H9 (cell line): ENCODE measurements at regions not wholly inside any gene's neighbourhood (a gene's known extent, or its start where the extent isn't known, plus 50 kb on each side); places are given as distances from the start of the nearest gene placed in this dataset.

ENCODE experiments used
- DNase-seq: peaks from one replicate; pipeline ENCODE4 v3.0.0-alpha.2; 2017
- H2AFZ ChIP-seq: one replicate; pipeline ENCODE4 v1.6.1; 2013; ENCODE audit warnings: mild to moderate bottlenecking, low read length, control low read depth, moderate library complexity
- H2AK5ac ChIP-seq: 2 replicates; pipeline ENCODE4 v1.6.1; 2013; ENCODE audit warnings: low read length, control low read depth, mixed read lengths; ENCODE audit not compliant: insufficient read length
- H2BK120ac ChIP-seq: one replicate; pipeline ENCODE4 v1.6.1; 2013; ENCODE audit warnings: low read depth, mild to moderate bottlenecking, low read length, control low read depth, inconsistent platforms; ENCODE audit not compliant: poor library complexity, severe bottlenecking
- H2BK12ac ChIP-seq: 2 replicates; pipeline ENCODE4 v1.6.1; 2013; ENCODE audit warnings: low read length, control low read depth, mixed read lengths, low read depth; ENCODE audit not compliant: insufficient read length
- H2BK15ac ChIP-seq: 2 replicates; pipeline ENCODE4 v1.6.1; 2013; ENCODE audit warnings: low read depth, low read length, control low read depth
- H2BK20ac ChIP-seq: one replicate; pipeline ENCODE4 v1.6.1; 2013; ENCODE audit warnings: low read depth, mild to moderate bottlenecking, low read length, control low read depth, inconsistent platforms; ENCODE audit not compliant: poor library complexity, severe bottlenecking
- H2BK5ac ChIP-seq: 2 replicates; pipeline ENCODE4 v1.6.1; 2013; ENCODE audit warnings: low read length, control low read depth, mixed read lengths; ENCODE audit not compliant: insufficient read length
- H3K14ac ChIP-seq: 2 replicates; pipeline ENCODE4 v1.6.1; 2013; ENCODE audit warnings: low read length, control low read depth; ENCODE audit not compliant: insufficient read depth
- H3K18ac ChIP-seq: 2 replicates; pipeline ENCODE4 v1.6.1; 2013; ENCODE audit warnings: low read depth, mild to moderate bottlenecking, mixed read lengths, low read length, control low read depth; ENCODE audit not compliant: insufficient read length
- H3K23ac ChIP-seq: 2 replicates; pipeline ENCODE4 v1.6.1; 2013; ENCODE audit warnings: low read length, control low read depth, mixed read lengths, low read depth; ENCODE audit not compliant: insufficient read length
- H3K23me2 ChIP-seq: 2 replicates; pipeline ENCODE4 v1.6.1; 2013; ENCODE audit warnings: low read depth, mild to moderate bottlenecking, mixed read lengths, low read length, control low read depth; ENCODE audit not compliant: insufficient read length, poor library complexity, severe bottlenecking
- H3K27ac ChIP-seq: 2 replicates; pipeline ENCODE4 v1.5.1; 2013; ENCODE audit warnings: low read length, control low read depth, mixed read lengths, low read depth; ENCODE audit not compliant: insufficient read length
- H3K27me3 ChIP-seq: 2 replicates; pipeline ENCODE4 v1.6.1; 2013; ENCODE audit warnings: low read length, control low read depth, inconsistent platforms; ENCODE audit not compliant: insufficient read depth
- H3K4ac ChIP-seq: 2 replicates; pipeline ENCODE4 v1.6.1; 2013; ENCODE audit warnings: low read depth, mild to moderate bottlenecking, control low read depth, inconsistent platforms, low read length, moderate library complexity
- H3K4me1 ChIP-seq: 2 replicates; pipeline ENCODE4 v1.6.1; 2013; ENCODE audit warnings: low read length, control low read depth, inconsistent platforms; ENCODE audit not compliant: insufficient read depth
- H3K4me2 ChIP-seq: 2 replicates; pipeline ENCODE4 v1.6.1; 2013; ENCODE audit warnings: low read length, control low read depth, mixed read lengths; ENCODE audit not compliant: insufficient read length, insufficient read depth
- H3K56ac ChIP-seq: 2 replicates; pipeline ENCODE4 v1.6.1; 2013; ENCODE audit warnings: low read depth, mild to moderate bottlenecking, mixed read lengths, low read length, control low read depth; ENCODE audit not compliant: insufficient read length
- H3K79me1 ChIP-seq: 2 replicates; pipeline ENCODE4 v1.6.1; 2013; ENCODE audit warnings: low read depth, mild to moderate bottlenecking, moderate library complexity, low read length, control low read depth, inconsistent platforms; ENCODE audit not compliant: insufficient read depth, poor library complexity, severe bottlenecking
- H3K79me2 ChIP-seq: 2 replicates; pipeline ENCODE4 v1.6.1; 2013; ENCODE audit warnings: low read length, control low read depth, inconsistent platforms; ENCODE audit not compliant: insufficient read depth
- H3K9ac ChIP-seq: 2 replicates; pipeline ENCODE4 v1.6.1; 2013; ENCODE audit warnings: low read length, control low read depth, mixed read lengths; ENCODE audit not compliant: insufficient read length; ENCODE audit errors: extremely low read depth
- H3K9me3 ChIP-seq: one replicate; pipeline ENCODE4 v1.6.1; 2013; ENCODE audit warnings: low read depth, low read length, inconsistent platforms; ENCODE audit not compliant: control insufficient read depth
- H3T11ph ChIP-seq: one replicate; pipeline ENCODE4 v1.6.1; 2013; ENCODE audit warnings: mild to moderate bottlenecking, low read length, control low read depth, inconsistent platforms
- H4K20me1 ChIP-seq: one replicate; pipeline ENCODE4 v1.6.1; 2013; ENCODE audit not compliant: control insufficient read depth, insufficient read length, insufficient read depth
- H4K5ac ChIP-seq: 2 replicates; pipeline ENCODE4 v1.6.1; 2013; ENCODE audit warnings: low read depth, mild to moderate bottlenecking, mixed read lengths, low read length, control low read depth; ENCODE audit not compliant: insufficient read length
- H4K8ac ChIP-seq: replicated peaks from 2 replicates; pipeline ENCODE4 v1.6.1; 2013; ENCODE audit warnings: low read length, control low read depth, mixed read lengths, low read depth; ENCODE audit not compliant: insufficient read length
- H4K91ac ChIP-seq: 2 replicates; pipeline ENCODE4 v1.6.1; 2013; ENCODE audit warnings: low read depth, mild to moderate bottlenecking, moderate library complexity, mixed read lengths, low read length, control low read depth; ENCODE audit not compliant: insufficient read length
- H3K27ac Mint-ChIP-seq, 3 experiments: 2 replicates in 2 of 3; 3 replicates in 1 of 3; pipeline ENCODE4 v1.8.0; 2020 to 2021; ENCODE audit warnings: mixed read lengths in 3 of 3, mild to moderate bottlenecking in 1 of 3, moderate library complexity in 1 of 3
- H3K27me3 Mint-ChIP-seq: 2 replicates; pipeline ENCODE4 v1.8.0; 2021; ENCODE audit warnings: low read depth, mild to moderate bottlenecking, moderate library complexity, mixed read lengths
- H3K36me3 Mint-ChIP-seq, 3 experiments: 2 replicates in 2 of 3; 3 replicates in 1 of 3; pipeline ENCODE4 v1.8.0; 2020 to 2021; ENCODE audit warnings: low read depth in 3 of 3, mixed read lengths in 3 of 3; ENCODE audit not compliant: insufficient read depth in 1 of 3
- H3K4me1 Mint-ChIP-seq, 2 experiments: 2 replicates each; pipeline ENCODE4 v1.8.0; 2020; ENCODE audit warnings: mixed read lengths in 2 of 2
- H3K4me3 Mint-ChIP-seq, 2 experiments: 2 replicates in 1 of 2; 3 replicates in 1 of 2; pipeline ENCODE4 v1.8.0; 2020 to 2021; ENCODE audit warnings: mild to moderate bottlenecking in 2 of 2, mixed read lengths in 2 of 2, moderate library complexity in 1 of 2
- H3K9me3 Mint-ChIP-seq, 2 experiments: 2 replicates in 1 of 2; 3 replicates in 1 of 2; pipeline ENCODE4 v1.8.0; 2020; ENCODE audit warnings: mild to moderate bottlenecking in 2 of 2, mixed read lengths in 2 of 2, moderate library complexity in 1 of 2
- WGBS: extraction: QIAGEN DNeasy Blood & Tissue Kit; methylation state at CpG from one replicate; pipeline ENCODE4 v1.1.7; 2013; ENCODE audit warnings: missing lambda C conversion rate, low lambda C conversion rate, mixed read lengths; ENCODE audit not compliant: insufficient read length; ENCODE audit errors: extremely low coverage; 5-methylcytosine and 5-hydroxymethylcytosine counted together
- TF ChIP-seq, protein P1 (sequence below): fragments of 200-600 bp; sonication (generic); conservative IDR thresholded peaks from 3 replicates; pipeline ENCODE4 v1.8.0; 2021; ENCODE audit warnings: antibody characterized with exemption, mild to moderate bottlenecking

DNA sequence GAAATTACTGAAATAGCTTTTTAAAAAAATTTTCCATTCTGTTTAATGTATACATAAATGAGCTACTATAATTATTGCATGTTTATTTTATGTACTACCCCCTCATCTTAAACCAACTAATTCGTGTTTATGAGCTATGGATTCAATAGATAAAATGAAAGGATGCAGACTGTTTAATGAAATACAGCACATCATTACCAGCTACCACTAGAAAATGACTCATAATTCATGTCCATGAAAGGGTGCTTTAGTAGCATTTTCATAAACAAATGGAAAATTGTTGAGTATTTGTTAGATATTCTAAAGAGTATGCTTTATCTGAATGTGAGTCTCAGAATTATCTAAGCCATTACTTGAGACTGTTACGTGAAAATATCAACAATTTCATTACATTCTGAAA is 1590.1 kb downstream of the HACE1 start:
- no peaks in the 10 kb centered on the region for H3K79me2 ChIP-seq
- no peaks in the 10 kb centered on the region for H4K20me1 ChIP-seq
- H3K9me3 Mint-ChIP-seq = no peaks in the 10 kb centered on the region
- H3K23ac ChIP-seq = no peak overlapping the region
- no peak overlapping the region for H3K4me3 Mint-ChIP-seq
- no peaks in the 10 kb centered on the region for H3K4me1 ChIP-seq
- no peak overlapping the region for H2BK5ac ChIP-seq
- TF ChIP-seq, protein P1, sequence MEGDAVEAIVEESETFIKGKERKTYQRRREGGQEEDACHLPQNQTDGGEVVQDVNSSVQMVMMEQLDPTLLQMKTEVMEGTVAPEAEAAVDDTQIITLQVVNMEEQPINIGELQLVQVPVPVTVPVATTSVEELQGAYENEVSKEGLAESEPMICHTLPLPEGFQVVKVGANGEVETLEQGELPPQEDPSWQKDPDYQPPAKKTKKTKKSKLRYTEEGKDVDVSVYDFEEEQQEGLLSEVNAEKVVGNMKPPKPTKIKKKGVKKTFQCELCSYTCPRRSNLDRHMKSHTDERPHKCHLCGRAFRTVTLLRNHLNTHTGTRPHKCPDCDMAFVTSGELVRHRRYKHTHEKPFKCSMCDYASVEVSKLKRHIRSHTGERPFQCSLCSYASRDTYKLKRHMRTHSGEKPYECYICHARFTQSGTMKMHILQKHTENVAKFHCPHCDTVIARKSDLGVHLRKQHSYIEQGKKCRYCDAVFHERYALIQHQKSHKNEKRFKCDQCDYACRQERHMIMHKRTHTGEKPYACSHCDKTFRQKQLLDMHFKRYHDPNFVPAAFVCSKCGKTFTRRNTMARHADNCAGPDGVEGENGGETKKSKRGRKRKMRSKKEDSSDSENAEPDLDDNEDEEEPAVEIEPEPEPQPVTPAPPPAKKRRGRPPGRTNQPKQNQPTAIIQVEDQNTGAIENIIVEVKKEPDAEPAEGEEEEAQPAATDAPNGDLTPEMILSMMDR = no peak
- no peak overlapping the region for H4K91ac ChIP-seq
- DNase-seq = no peak
- H4K5ac ChIP-seq = no peak overlapping the region
- no peak overlapping the region for H2BK15ac ChIP-seq
- no peak overlapping the region for H2BK20ac ChIP-seq
- WGBS = no CpG with 5 or more reads among the region's 2 CpGs
- H3K23me2 ChIP-seq = no peaks in the 10 kb centered on the region
- no peak overlapping the region for H3K4ac ChIP-seq
- no peak overlapping the region for H3K18ac ChIP-seq
- no peak overlapping the region for H3T11ph ChIP-seq
- H2BK12ac ChIP-seq = no peak overlapping the region
- H3K36me3 Mint-ChIP-seq = no peaks in the 10 kb centered on the region
- H3K27me3 Mint-ChIP-seq = no peaks in the 10 kb centered on the region
- H3K4me2 ChIP-seq = no peak overlapping the region
- H3K79me1 ChIP-seq = no peaks in the 10 kb centered on the region
- no peak overlapping the region for H2AK5ac ChIP-seq
- H2AFZ ChIP-seq = no peak overlapping the region
- no peak overlapping the region for H3K9ac ChIP-seq
- H2BK120ac ChIP-seq = no peak overlapping the region
- no peak overlapping the region for H3K27ac ChIP-seq
- no peaks in the 10 kb centered on the region for H3K9me3 ChIP-seq
- no peak overlapping the region for H3K27ac Mint-ChIP-seq
- no peak overlapping the region for H3K56ac ChIP-seq
- H4K8ac ChIP-seq = no peak overlapping the region
- no peak overlapping the region for H3K14ac ChIP-seq
- no peaks in the 10 kb centered on the region for H3K4me1 Mint-ChIP-seq
- no peaks in the 10 kb centered on the region for H3K27me3 ChIP-seq
